GM23248 (cell line): ENCODE measurements at regions not wholly inside any gene's neighbourhood (a gene's known extent, or its start where the extent isn't known, plus 50 kb on each side); places are given as distances from the start of the nearest gene placed in this dataset.

Experiments
- DNase-seq: peaks from one replicate; pipeline ENCODE4 v3.0.0-alpha.2; 2015
- H2AFZ ChIP-seq: fragments of 200-600 bp; sonication (generic); 2 replicates; pipeline ENCODE4 v1.6.1; 2016; ENCODE audit warnings: antibody characterized with exemption
- H3F3A ChIP-seq: fragments of 200-600 bp; sonication (generic); 2 replicates; pipeline ENCODE4 v1.6.1; 2016; ENCODE audit warnings: mild to moderate bottlenecking, antibody characterized with exemption, mixed run types; ENCODE audit not compliant: insufficient read depth
- H3K27ac ChIP-seq: fragments of 200-600 bp; sonication (generic); 2 replicates; pipeline ENCODE4 v1.5.1; 2016; ENCODE audit warnings: mild to moderate bottlenecking
- H3K27me3 ChIP-seq: fragments of 200-600 bp; sonication (generic); replicated peaks from 2 replicates; pipeline ENCODE4 v1.6.1; 2016; ENCODE audit warnings: mild to moderate bottlenecking; ENCODE audit not compliant: insufficient read depth
- H3K36me3 ChIP-seq: fragments of 200-600 bp; sonication (generic); 2 replicates; pipeline ENCODE4 v1.6.1; 2016; ENCODE audit warnings: low read depth, mild to moderate bottlenecking
- H3K4me1 ChIP-seq: fragments of 200-600 bp; sonication (generic); 2 replicates; pipeline ENCODE4 v1.6.1; 2016; ENCODE audit warnings: mild to moderate bottlenecking; ENCODE audit not compliant: insufficient read depth
- H3K4me2 ChIP-seq: fragments of 200-600 bp; sonication (generic); one replicate; pipeline ENCODE4 v1.6.1; 2016; ENCODE audit warnings: mild to moderate bottlenecking; ENCODE audit not compliant: unreplicated experiment
- H3K4me3 ChIP-seq: fragments of 200-600 bp; sonication (generic); 2 replicates; pipeline ENCODE4 v1.5.1; 2016; ENCODE audit warnings: mild to moderate bottlenecking
- H3K79me2 ChIP-seq: fragments of 200-600 bp; sonication (generic); 2 replicates; pipeline ENCODE4 v1.6.1; 2016; ENCODE audit warnings: mild to moderate bottlenecking; ENCODE audit not compliant: insufficient read depth
- H3K9ac ChIP-seq: fragments of 200-600 bp; sonication (generic); 2 replicates; pipeline ENCODE4 v1.6.1; 2016; ENCODE audit warnings: mild to moderate bottlenecking
- H3K9me2 ChIP-seq: fragments of 200-600 bp; sonication (generic); 2 replicates; pipeline ENCODE4 v1.6.1; 2016; ENCODE audit warnings: mixed run types, mild to moderate bottlenecking, moderate library complexity; ENCODE audit not compliant: insufficient read depth
- H3K9me3 ChIP-seq: fragments of 200-600 bp; sonication (generic); one replicate; pipeline ENCODE4 v1.6.1; 2017; ENCODE audit warnings: low read depth
- H4K20me1 ChIP-seq: fragments of 200-600 bp; sonication (generic); 2 replicates; pipeline ENCODE4 v1.6.0; 2016; ENCODE audit not compliant: insufficient read depth
- EZH2 ChIP-seq: fragments of 200-600 bp; sonication (generic); IDR thresholded peaks from 2 replicates; pipeline ENCODE4 v1.6.1; 2018; ENCODE audit warnings: antibody characterized with exemption, mild to moderate bottlenecking; ENCODE audit not compliant: insufficient read depth, poor library complexity, severe bottlenecking
- EZH2phosphoT487 ChIP-seq: fragments of 200-600 bp; sonication (generic); IDR thresholded peaks from 2 replicates; pipeline ENCODE4 v1.6.1; 2018; ENCODE audit warnings: antibody characterized with exemption, moderate library complexity, mild to moderate bottlenecking, low read depth; ENCODE audit not compliant: insufficient read depth
- WGBS, 2 experiments: methylation state at CpG; one replicate each; pipeline ENCODE4 v1.1.6; 2015 to 2017; ENCODE audit warnings: low lambda C conversion rate in 2 of 2, low coverage in 1 of 2; ENCODE audit errors: missing lambda C conversion rate in 2 of 2; 5-methylcytosine and 5-hydroxymethylcytosine counted together
- in situ Hi-C: fragments of 300-500 bp; cut with MboI; formaldehyde crosslinking; loops from 2 replicates; pipeline ENCODE4 v1.15.0; 2020

DNA sequence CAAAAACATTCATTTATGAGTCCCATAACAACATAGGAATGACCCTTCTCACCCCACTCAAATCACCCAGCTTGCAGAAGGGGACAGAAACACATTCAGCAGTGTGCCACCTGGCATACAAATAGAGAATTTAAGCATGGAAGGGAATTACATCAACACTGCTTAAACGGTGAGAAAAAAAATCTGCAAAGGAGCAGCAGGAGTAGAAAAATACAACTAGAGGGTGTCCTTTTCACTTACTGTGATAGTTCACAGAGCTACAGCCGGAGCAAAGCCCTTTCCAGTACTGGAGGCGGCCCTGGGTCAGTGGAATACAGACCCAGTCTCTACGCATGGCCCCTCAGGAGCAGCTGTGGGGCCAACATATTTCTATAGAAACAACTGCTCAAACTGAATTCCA is 764.3 kb upstream of the ARGLU1 start:
- H3K79me2 ChIP-seq: no peaks in the 10 kb centered on the region
- H3K36me3 ChIP-seq: no peaks in the 10 kb centered on the region
- H3F3A ChIP-seq: no peaks in the 10 kb centered on the region
- 67 to 71% methylated on average over 4 of the region's 4 CpGs for WGBS, 2 experiments
- in situ Hi-C loops: no loop called here
- H3K27ac ChIP-seq: no peak overlapping the region
- DNase-seq: no peak
- no peaks in the 10 kb centered on the region for H3K9me3 ChIP-seq
- no peak overlapping the region for H3K9ac ChIP-seq
- no peak overlapping the region for H2AFZ ChIP-seq
- H3K9me2 ChIP-seq: no peaks in the 10 kb centered on the region
- H4K20me1 ChIP-seq: no peaks in the 10 kb centered on the region
- no peak for TF ChIP-seq EZH2phosphoT487
- TF ChIP-seq EZH2: no peak
- H3K4me3 ChIP-seq: no peak overlapping the region
- no peak overlapping the region for H3K4me2 ChIP-seq
- H3K4me1 ChIP-seq: no peaks in the 10 kb centered on the region
- no peaks in the 10 kb centered on the region for H3K27me3 ChIP-seq

DNA sequence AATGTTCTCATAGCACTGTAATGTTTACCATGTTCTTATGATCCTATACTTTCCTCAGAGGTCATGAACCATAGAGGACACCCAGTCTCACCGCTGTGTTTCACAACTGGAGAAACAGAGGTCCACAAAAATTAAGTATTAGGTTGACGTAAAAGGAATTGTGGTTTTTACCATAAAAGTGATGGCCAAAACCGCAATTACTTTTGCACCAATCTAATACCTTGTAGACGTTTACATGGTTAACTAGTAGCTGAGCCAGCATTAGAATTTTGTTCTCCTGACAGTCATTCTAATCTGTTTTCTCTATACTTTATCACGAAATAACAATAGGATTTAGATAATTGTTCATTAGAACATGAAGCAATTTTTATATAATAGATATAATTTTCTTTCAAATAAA is 763.4 kb upstream of the ARGLU1 start:
- WGBS, 2 experiments: 72 to 76% methylated on average over 5 of the region's 5 CpGs
- Histone ChIP-seq H3K9me2 (no peaks in the 10 kb centered on the region), H3K9me3 (no peaks in the 10 kb centered on the region), H4K20me1 (no peaks in the 10 kb centered on the region), H2AFZ (no peak overlapping the region), H3K27me3 (no peaks in the 10 kb centered on the region), H3K79me2 (no peaks in the 10 kb centered on the region), H3K27ac (no peak overlapping the region), H3K4me3 (no peak overlapping the region), H3K36me3 (no peaks in the 10 kb centered on the region), H3F3A (no peaks in the 10 kb centered on the region), H3K4me2 (no peak overlapping the region), H3K9ac (no peak overlapping the region), H3K4me1 (no peaks in the 10 kb centered on the region)
- TF ChIP-seq EZH2: no peak
- no peak for TF ChIP-seq EZH2phosphoT487
- DNase-seq: no peak
- in situ Hi-C loops: no loop called here

DNA sequence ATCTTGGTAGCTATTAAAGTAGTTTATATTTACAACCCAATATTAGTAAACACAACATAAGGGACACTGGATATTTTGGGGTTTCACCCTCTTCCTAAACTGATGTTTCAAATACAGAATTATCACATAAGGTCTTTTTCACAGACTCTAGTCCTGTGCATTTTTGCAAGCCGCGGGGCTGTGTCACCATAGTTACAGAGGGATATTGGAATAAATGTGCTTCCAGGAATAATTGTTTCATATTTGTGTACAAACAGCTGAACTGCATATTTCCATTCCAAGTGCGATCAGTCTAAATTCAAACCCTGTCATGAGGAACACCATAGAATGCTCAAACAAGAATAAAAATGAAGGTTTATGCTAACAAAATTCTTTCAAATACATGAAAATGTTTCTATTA is 762.5 kb upstream of the ARGLU1 start:
- in situ Hi-C loops: no loop called here
- Histone ChIP-seq H3K79me2 (no peaks in the 10 kb centered on the region), H3F3A (no peaks in the 10 kb centered on the region), H3K36me3 (no peaks in the 10 kb centered on the region), H3K4me1 (no peaks in the 10 kb centered on the region), H4K20me1 (no peaks in the 10 kb centered on the region), H3K27me3 (no peaks in the 10 kb centered on the region), H3K4me2 (no peak overlapping the region), H3K9me3 (no peaks in the 10 kb centered on the region), H3K9me2 (no peaks in the 10 kb centered on the region), H3K4me3 (no peak overlapping the region), H2AFZ (no peak overlapping the region), H3K27ac (no peak overlapping the region), H3K9ac (no peak overlapping the region)
- 81 to 91% methylated on average over 3 of the region's 3 CpGs for WGBS, 2 experiments
- no peak for DNase-seq
- TF ChIP-seq EZH2: no peak
- no peak for TF ChIP-seq EZH2phosphoT487

DNA sequence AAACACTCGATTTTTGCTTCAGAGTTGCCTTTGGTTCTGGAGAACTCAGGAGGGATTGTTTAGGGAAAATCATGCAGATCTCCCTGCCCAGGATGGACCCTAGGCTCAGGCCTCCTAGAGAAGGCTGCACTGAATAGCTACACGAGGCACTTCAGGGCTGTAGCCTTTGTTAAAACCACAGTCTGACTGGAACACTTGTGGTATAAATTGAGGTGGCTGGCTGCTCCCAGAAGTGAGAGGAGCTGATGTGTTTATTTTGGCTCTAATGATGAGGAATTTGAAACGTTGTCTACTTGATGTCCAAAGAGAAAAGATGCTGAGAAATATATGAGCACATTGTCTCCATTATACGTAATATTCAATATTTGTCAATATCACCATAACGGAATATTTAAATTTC is 762.1 kb upstream of the ARGLU1 start:
- H3K4me1 ChIP-seq: no peaks in the 10 kb centered on the region
- no peaks in the 10 kb centered on the region for H3K27me3 ChIP-seq
- no peaks in the 10 kb centered on the region for H3K79me2 ChIP-seq
- no peaks in the 10 kb centered on the region for H3K36me3 ChIP-seq
- H3K4me2 ChIP-seq: no peak overlapping the region
- H3K9me2 ChIP-seq: no peaks in the 10 kb centered on the region
- no peaks in the 10 kb centered on the region for H3F3A ChIP-seq
- no peak overlapping the region for H3K4me3 ChIP-seq
- in situ Hi-C loops: no loop called here
- H3K27ac ChIP-seq: no peak overlapping the region
- no peak for TF ChIP-seq EZH2phosphoT487
- TF ChIP-seq EZH2: no peak
- WGBS, 2 experiments: 49 to 52% methylated on average over 5 of the region's 5 CpGs
- no peak for DNase-seq
- no peaks in the 10 kb centered on the region for H4K20me1 ChIP-seq
- no peak overlapping the region for H2AFZ ChIP-seq
- no peaks in the 10 kb centered on the region for H3K9me3 ChIP-seq
- no peak overlapping the region for H3K9ac ChIP-seq
